Neural progenitor cell (in vitro differentiated cells): ENCODE measurements at regions not wholly inside any gene's neighbourhood (a gene's known extent, or its start where the extent isn't known, plus 50 kb on each side); places are given as distances from the start of the nearest gene placed in this dataset.

Experiments used
- CTCF ChIP-seq: fragments of 200-600 bp; sonication (generic); IDR thresholded peaks from 2 replicates; pipeline ENCODE4 v1.5.1; 2017; ENCODE audit warnings: antibody characterized with exemption, mild to moderate bottlenecking
- EZH2phosphoT487 ChIP-seq: fragments of 200-600 bp; sonication (generic); IDR thresholded peaks from 2 replicates; pipeline ENCODE4 v1.6.1; 2017; ENCODE audit warnings: antibody characterized with exemption

GRCh38 chr5:96140084-96140483 is 178.4 kb upstream of the ELL2 start:
- TF ChIP-seq CTCF = no peak
- TF ChIP-seq EZH2phosphoT487 = no peak
